ENCODE measurements at regions not wholly inside any gene's neighbourhood (a gene's known extent, or its start where the extent isn't known, plus 50 kb on each side); places are given as distances from the start of the nearest gene placed in this dataset.

DNA sequence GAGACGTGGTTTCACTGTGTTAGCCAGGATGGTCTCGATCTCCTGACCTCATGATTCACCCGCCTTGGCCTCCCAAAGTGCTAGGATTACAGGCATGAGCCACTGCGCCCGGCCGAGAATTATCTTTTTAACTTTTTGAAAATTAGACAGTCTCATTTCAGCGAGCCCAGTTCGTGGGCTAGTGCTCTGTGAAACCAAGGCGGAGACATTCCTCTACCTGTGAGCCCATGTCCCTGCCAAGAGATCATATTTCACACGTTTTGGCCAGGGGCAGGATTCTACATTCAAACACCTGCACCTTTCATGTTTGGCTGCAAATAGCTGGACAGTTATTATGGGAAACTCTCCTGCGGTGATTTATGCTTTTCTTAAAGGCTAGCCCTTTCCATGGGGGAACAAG, 60.3 kb downstream of the IRAG1 start:
- Mint-ChIP-seq H3K27me3 (peaks cover 0 to 8% of the 10 kb centered on the region in 2 donors), H3K36me3 (no peaks in the 10 kb centered on the region), H3K27ac (no peak overlapping the region), H3K4me3 (no peak overlapping the region), H3K4me1 (peaks cover 0 to 6% (median 1%) of the 10 kb centered on the region in 4 donors), H3K9me3 (peaks cover 0 to 2% (median 0%) of the 10 kb centered on the region in 8 donors)
- ChIA-PET CTCF (ENCODE audit: partially characterized antibody) (no interaction called here), POLR2A (ENCODE audit: partially characterized antibody) (no interaction called here)
- Histone ChIP-seq H3K36me3 (ENCODE audit: insufficient read depth, low read length) (no peaks in the 10 kb centered on the region), H3K27ac (ENCODE audit: low read depth, low read length) (no peak overlapping the region), H3K4me3 (ENCODE audit: low read length in 2 of 2) (no peak overlapping the region), H3K9me3 (ENCODE audit: control insufficient read depth in 1 of 2, low read length in 2 of 2) (no peaks in the 10 kb centered on the region), H3K4me1 (ENCODE audit: insufficient read depth, low read length) (peaks cover 9% of the 10 kb centered on the region), H3K27me3 (ENCODE audit: insufficient read depth, low read length) (no peaks in the 10 kb centered on the region)
- DNase-seq: no peak
- intact Hi-C loops (cut with micrococcal nuclease): no loop called here

DNA sequence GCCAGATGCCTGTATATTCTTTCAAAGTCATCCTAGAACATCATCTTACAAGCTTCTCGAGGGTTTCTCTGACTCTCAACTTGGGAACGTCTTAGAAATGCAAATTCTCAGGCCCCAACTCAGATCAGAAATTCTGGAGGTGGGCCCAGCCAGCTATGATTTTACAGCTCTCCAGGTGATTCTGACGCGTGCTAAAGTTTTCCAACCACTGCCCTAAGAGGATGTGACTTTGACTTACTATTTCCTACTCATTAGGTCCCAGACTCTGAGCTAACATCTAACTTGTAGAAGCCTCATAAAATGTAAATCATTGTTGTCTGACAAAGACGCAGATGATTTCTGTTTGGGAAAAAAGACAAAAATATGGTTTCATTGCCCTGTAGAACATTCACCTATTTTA, 61.1 kb downstream of the IRAG1 start:
- ChIA-PET POLR2A (ENCODE audit: partially characterized antibody) (no interaction called here), CTCF (ENCODE audit: partially characterized antibody) (no interaction called here)
- H3K27me3 ChIP-seq (ENCODE audit: insufficient read depth, low read length): no peaks in the 10 kb centered on the region
- H3K9me3 Mint-ChIP-seq: peaks cover 0 to 2% (median 0%) of the 10 kb centered on the region in 8 donors
- H3K36me3 Mint-ChIP-seq: no peaks in the 10 kb centered on the region
- H3K27me3 Mint-ChIP-seq: peaks cover 0 to 8% of the 10 kb centered on the region in 2 donors
- no peak overlapping the region for H3K27ac ChIP-seq (ENCODE audit: low read depth, low read length)
- H3K4me1 ChIP-seq (ENCODE audit: insufficient read depth, low read length): peaks cover 11% of the 10 kb centered on the region
- no peaks in the 10 kb centered on the region for H3K9me3 ChIP-seq (ENCODE audit: control insufficient read depth in 1 of 2, low read length in 2 of 2)
- H3K27ac Mint-ChIP-seq: no peak overlapping the region
- intact Hi-C loops (cut with micrococcal nuclease): no loop called here
- no peak for DNase-seq
- no peak overlapping the region for H3K4me3 Mint-ChIP-seq
- peaks cover 0 to 6% (median 1%) of the 10 kb centered on the region in 4 donors for H3K4me1 Mint-ChIP-seq
- H3K4me3 ChIP-seq (ENCODE audit: low read length in 2 of 2): no peak overlapping the region
- no peaks in the 10 kb centered on the region for H3K36me3 ChIP-seq (ENCODE audit: insufficient read depth, low read length)

DNA sequence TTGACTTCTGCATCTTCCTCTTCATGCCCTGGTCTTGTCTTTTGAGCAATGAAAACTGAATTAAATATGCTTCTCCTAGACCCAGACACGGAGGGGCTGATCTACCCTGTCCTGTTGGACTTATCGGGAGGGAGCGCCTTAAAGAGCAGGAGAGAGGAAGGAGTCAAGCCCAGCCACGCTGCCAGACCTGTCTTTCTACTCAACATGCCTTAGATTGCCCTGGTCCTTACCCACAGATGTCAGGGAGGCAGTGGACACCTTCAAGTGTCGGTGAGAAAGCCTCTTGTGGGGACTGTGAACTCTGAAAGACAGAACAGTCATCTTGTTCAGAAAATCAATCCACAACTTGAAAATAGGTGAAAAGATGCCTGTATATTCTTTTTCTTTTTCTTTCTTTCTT, 61.8 kb downstream of the IRAG1 start:
- no peak overlapping the region for H3K27ac ChIP-seq (ENCODE audit: low read depth, low read length)
- ChIA-PET POLR2A (ENCODE audit: partially characterized antibody) (no interaction called here), CTCF (ENCODE audit: partially characterized antibody) (interaction anchor here (1.3 kb wide), 1 partner anchor 110 kb away, joined by 3 read pairs; no protein-coding TSS in a partner anchor)
- H3K36me3 ChIP-seq (ENCODE audit: insufficient read depth, low read length): no peaks in the 10 kb centered on the region
- H3K27me3 ChIP-seq (ENCODE audit: insufficient read depth, low read length): no peaks in the 10 kb centered on the region
- DNase-seq: no peak
- H3K4me3 ChIP-seq (ENCODE audit: low read length in 2 of 2): no peak overlapping the region
- Mint-ChIP-seq H3K4me1 (peaks cover 0 to 6% (median 1%) of the 10 kb centered on the region in 4 donors), H3K4me3 (no peak overlapping the region), H3K9me3 (peaks cover 0 to 2% (median 0%) of the 10 kb centered on the region in 8 donors), H3K27ac (no peak overlapping the region), H3K36me3 (no peaks in the 10 kb centered on the region), H3K27me3 (peaks cover 0 to 8% of the 10 kb centered on the region in 2 donors)
- H3K9me3 ChIP-seq (ENCODE audit: control insufficient read depth in 1 of 2, low read length in 2 of 2): no peaks in the 10 kb centered on the region
- H3K4me1 ChIP-seq (ENCODE audit: insufficient read depth, low read length): peaks cover 11% of the 10 kb centered on the region
- intact Hi-C loops (cut with micrococcal nuclease): no loop called here

DNA sequence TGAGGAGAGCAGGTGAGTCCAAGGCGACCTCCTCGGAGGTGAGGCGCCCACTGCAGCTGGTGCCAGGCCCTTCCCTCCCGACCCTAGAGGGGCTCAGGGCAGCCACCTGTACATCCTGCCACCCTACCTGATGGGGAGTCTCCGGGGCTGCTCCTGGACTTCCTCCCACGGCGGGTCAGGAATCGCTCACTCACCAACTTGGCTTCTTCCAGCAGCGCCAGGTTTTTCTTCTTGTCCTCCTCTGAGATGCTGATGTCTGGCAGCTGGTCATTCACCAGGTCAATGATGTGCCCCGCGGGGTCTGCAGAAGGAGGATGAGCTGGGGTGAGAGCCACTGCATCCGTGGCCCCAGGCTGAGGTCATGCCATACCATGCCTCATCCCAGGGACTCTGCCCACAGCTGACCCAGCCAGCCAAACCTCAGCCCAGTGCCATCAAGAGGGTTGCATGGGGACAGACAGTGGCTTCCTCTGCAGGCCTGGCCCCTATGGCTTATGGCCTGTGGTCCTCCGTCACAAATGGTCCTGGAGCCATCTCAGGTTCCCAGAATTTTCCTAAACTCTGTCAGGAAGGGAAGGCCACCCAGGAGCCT, 61.0 kb upstream of the LYVE1 start:
- Mint-ChIP-seq H3K27ac (no peak overlapping the region), H3K27me3 (peaks cover 0 to 5% of the 10 kb centered on the region in 2 donors), H3K36me3 (no peaks in the 10 kb centered on the region), H3K4me1 (peaks cover 0 to 10% (median 1%) of the 10 kb centered on the region in 4 donors), H3K9me3 (peaks cover 0 to 2% (median 0%) of the 10 kb centered on the region in 8 donors), H3K4me3 (no peak overlapping the region)
- ChIA-PET CTCF (ENCODE audit: partially characterized antibody) (no interaction called here), POLR2A (ENCODE audit: partially characterized antibody) (no interaction called here)
- no peak overlapping the region for H3K4me3 ChIP-seq (ENCODE audit: low read length in 2 of 2)
- no peak overlapping the region for H3K27ac ChIP-seq (ENCODE audit: low read depth, low read length)
- peaks cover 11% of the 10 kb centered on the region for H3K4me1 ChIP-seq (ENCODE audit: insufficient read depth, low read length)
- H3K9me3 ChIP-seq (ENCODE audit: control insufficient read depth in 1 of 2, low read length in 2 of 2): no peaks in the 10 kb centered on the region
- DNase-seq: no peak
- intact Hi-C loops (cut with micrococcal nuclease): no loop called here
- no peaks in the 10 kb centered on the region for H3K36me3 ChIP-seq (ENCODE audit: insufficient read depth, low read length)
- no peaks in the 10 kb centered on the region for H3K27me3 ChIP-seq (ENCODE audit: insufficient read depth, low read length)

DNA sequence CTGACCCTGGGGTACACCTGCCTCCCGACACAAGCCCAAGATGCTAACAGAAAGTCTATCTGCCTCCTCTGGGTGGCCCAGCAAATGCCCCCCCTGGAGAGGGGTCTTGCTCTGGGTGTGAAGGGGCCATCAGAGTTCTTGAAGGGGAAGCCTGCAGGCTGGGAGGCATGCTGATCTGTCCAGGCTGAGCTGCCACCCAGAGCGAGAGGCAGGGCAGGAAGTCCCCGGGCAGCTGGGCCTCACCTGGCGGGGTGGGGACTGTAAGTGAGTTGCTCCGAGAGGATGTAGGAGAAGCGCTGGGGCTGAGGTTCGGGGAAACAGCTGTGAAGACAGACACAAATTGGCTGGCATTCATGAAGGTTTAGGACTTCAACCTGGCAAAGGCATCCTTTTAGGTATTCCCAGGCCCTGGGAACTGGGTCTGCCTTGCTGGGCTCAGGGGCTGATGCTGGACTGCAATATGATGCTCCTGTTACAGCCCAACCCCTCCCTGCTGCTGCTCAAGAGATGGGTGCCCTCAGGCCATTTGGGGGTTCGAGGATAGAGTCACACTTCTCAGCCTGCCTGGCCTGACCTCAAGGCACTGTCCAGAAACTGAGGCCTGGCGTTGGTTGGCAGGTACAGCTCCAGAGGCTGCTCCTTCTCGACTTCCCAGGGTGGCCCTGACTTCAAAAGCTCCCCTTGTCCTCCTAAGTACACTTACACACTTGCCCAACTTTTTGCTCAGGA, 60.2 kb upstream of the LYVE1 start:
- peaks cover 2 to 17% (median 6%) of the 10 kb centered on the region in 4 donors for H3K4me1 Mint-ChIP-seq
- H3K27me3 Mint-ChIP-seq: peaks cover 0 to 5% of the 10 kb centered on the region in 2 donors
- no peak overlapping the region for H3K4me3 Mint-ChIP-seq
- H3K9me3 ChIP-seq (ENCODE audit: control insufficient read depth in 1 of 2, low read length in 2 of 2): no peaks in the 10 kb centered on the region
- no peaks in the 10 kb centered on the region for H3K36me3 ChIP-seq (ENCODE audit: insufficient read depth, low read length)
- peak overlapping the region in 2 of 7 donors; percentile 47 to 61 for H3K27ac Mint-ChIP-seq
- no peak overlapping the region for H3K27ac ChIP-seq (ENCODE audit: low read depth, low read length)
- no peaks in the 10 kb centered on the region for H3K27me3 ChIP-seq (ENCODE audit: insufficient read depth, low read length)
- intact Hi-C loops (cut with micrococcal nuclease): no loop called here
- DNase-seq: peak in 4 of 5 donors; percentile 4 to 26 (median 12)
- H3K4me1 ChIP-seq (ENCODE audit: insufficient read depth, low read length): peaks cover 19% of the 10 kb centered on the region
- POLR2A ChIA-PET (ENCODE audit: partially characterized antibody): no interaction called here
- peaks cover 0 to 2% (median 0%) of the 10 kb centered on the region in 8 donors for H3K9me3 Mint-ChIP-seq
- CTCF ChIA-PET (ENCODE audit: partially characterized antibody): no interaction called here
- H3K36me3 Mint-ChIP-seq: no peaks in the 10 kb centered on the region
- no peak overlapping the region for H3K4me3 ChIP-seq (ENCODE audit: low read length in 2 of 2)

DNA sequence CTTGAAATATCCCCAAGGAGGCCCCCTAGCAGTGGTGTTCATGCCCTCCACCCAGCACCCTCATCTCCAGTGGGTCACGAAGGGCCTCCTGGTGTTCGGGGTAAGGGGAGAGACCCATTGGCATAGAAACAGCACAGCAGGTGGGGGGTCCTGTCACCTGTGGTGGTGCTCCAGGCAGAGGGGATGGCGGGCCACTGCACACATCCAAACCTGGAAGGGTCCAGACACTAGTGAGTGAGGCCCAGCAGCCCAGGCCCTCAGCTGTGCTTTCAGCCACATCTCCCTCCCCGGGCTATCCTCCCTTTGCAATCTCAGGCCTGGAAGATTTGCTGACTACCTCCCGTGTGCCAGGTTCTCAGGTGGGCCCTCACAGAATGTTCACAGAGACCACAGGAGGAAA, 59.4 kb upstream of the LYVE1 start:
- no peak overlapping the region for H3K4me3 Mint-ChIP-seq
- CTCF ChIA-PET (ENCODE audit: partially characterized antibody): no interaction called here

DNA sequence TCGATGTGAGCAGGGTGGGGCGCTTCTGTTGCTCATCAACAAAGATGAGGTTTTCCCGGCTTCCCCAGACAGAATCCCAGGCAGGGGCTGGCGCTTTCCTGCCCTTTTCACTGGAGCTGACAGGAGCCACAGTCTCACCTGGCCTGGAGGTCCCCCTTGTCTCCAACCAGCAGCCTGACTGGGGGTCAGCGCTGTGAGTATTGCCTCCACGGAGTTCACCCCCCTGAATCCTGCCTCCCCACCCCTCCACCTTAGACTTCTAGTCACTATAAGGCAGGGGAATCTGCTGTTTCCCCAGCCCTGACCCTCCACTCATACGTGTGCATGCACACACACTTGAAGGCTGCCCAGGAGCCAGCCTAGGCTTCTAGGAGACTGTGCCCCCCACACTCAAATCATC, 58.8 kb upstream of the LYVE1 start:
- H3K36me3 ChIP-seq (ENCODE audit: insufficient read depth, low read length): no peaks in the 10 kb centered on the region
- Mint-ChIP-seq H3K27me3 (peaks cover 0 to 3% of the 10 kb centered on the region in 2 donors), H3K36me3 (no peaks in the 10 kb centered on the region), H3K27ac (no peak overlapping the region), H3K4me3 (no peak overlapping the region), H3K9me3 (peaks cover 0 to 2% (median 0%) of the 10 kb centered on the region in 8 donors), H3K4me1 (peaks cover 11 to 27% (median 16%) of the 10 kb centered on the region in 4 donors)
- DNase-seq: no peak
- H3K4me3 ChIP-seq (ENCODE audit: low read length in 2 of 2): no peak overlapping the region
- intact Hi-C loops (cut with micrococcal nuclease): no loop called here
- no peaks in the 10 kb centered on the region for H3K27me3 ChIP-seq (ENCODE audit: insufficient read depth, low read length)
- H3K9me3 ChIP-seq (ENCODE audit: control insufficient read depth in 1 of 2, low read length in 2 of 2): no peaks in the 10 kb centered on the region
- H3K4me1 ChIP-seq (ENCODE audit: insufficient read depth, low read length): peaks cover 27% of the 10 kb centered on the region
- ChIA-PET POLR2A (ENCODE audit: partially characterized antibody) (no interaction called here), CTCF (ENCODE audit: partially characterized antibody) (no interaction called here)
- no peak overlapping the region for H3K27ac ChIP-seq (ENCODE audit: low read depth, low read length)

More for the DNA sequence above, 59.4 kb upstream of the LYVE1 start:
- no peak for DNase-seq
- Histone ChIP-seq H3K4me3 (ENCODE audit: low read length in 2 of 2) (no peak overlapping the region), H3K36me3 (ENCODE audit: insufficient read depth, low read length) (no peaks in the 10 kb centered on the region), H3K4me1 (ENCODE audit: insufficient read depth, low read length) (peaks cover 27% of the 10 kb centered on the region), H3K27ac (ENCODE audit: low read depth, low read length) (no peak overlapping the region), H3K27me3 (ENCODE audit: insufficient read depth, low read length) (no peaks in the 10 kb centered on the region), H3K9me3 (ENCODE audit: control insufficient read depth in 1 of 2, low read length in 2 of 2) (no peaks in the 10 kb centered on the region)
- Mint-ChIP-seq H3K36me3 (no peaks in the 10 kb centered on the region), H3K27me3 (peaks cover 0 to 3% of the 10 kb centered on the region in 2 donors), H3K9me3 (peaks cover 0 to 2% (median 0%) of the 10 kb centered on the region in 8 donors), H3K4me1 (peaks cover 11 to 26% (median 15%) of the 10 kb centered on the region in 4 donors), H3K27ac (no peak overlapping the region)
- intact Hi-C loops (cut with micrococcal nuclease): no loop called here
- POLR2A ChIA-PET (ENCODE audit: partially characterized antibody): no interaction called here

Data from CD4-positive, alpha-beta memory T cell (primary cell).